ENCODE measurements at regions not wholly inside any gene's neighbourhood (a gene's known extent, or its start where the extent isn't known, plus 50 kb on each side); places are given as distances from the start of the nearest gene placed in this dataset.

DNA sequence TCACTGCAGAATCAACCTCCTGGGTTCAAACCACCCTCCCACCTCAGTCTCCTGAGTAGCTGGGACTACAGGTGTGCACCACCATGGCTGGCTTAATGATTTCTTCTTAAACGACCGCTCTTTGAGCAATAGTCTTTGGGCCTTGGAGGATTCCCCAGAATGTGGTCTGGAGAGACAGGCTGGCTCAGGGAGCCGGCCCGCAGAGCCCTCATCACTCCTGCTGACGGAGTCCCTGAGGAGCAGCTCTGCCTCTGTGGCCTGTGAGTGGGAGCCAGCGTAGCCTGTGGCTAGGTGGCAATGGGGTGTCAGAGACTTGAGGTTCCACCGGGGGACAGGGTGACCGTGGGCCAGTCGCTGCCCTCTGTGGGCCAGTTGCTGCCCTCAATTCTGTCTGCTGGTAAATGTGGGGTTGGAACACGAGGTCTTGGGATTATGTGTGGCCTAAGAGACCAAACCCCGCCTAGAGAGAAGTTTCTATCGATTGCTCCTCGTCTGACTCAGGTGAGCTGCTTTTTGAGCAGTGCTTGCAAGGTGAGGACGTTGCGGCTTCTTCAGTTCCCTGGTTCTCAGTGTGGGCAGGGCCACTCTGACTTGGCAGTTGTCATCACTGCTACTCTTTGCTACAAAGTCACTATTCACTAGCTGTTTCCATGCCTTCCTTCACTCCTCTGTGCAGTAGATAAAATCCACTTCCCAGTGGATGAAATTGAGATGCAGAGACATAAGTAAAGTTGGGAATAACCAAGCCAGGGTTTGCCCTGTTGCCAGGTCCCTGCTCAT is 124.8 kb upstream of the NECTIN1 start:
- Mint-ChIP-seq H3K27me3 (peaks cover 6% of the 10 kb centered on the region), H3K9me3 (no peaks in the 10 kb centered on the region), H3K4me1 (no peaks in the 10 kb centered on the region), H3K27ac (no peak overlapping the region), H3K4me3 (no peak overlapping the region), H3K36me3 (no peaks in the 10 kb centered on the region)
- no peak for ATAC-seq (ENCODE audit: low read depth)
- POLR2A ChIA-PET: no interaction called here
- DNase-seq: no peak

DNA sequence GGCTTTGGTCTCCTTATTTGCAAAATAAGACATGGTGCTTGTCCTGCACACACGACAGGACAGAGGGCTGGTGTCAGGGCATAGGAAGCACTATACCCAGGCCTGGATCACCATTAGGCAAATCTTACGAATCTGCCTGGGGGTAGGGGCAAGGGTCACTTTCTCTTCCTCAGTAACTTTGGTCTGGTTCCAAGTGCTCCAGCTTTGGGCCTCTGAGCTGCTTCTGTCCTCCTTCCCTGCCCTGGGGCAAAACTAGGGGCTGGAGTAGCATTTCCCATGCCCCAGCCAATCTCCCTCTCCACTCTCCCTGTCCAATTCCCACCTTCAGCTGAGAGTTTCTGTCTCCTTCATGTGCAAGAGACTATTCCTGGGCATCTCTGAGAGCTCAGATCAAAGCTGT is 123.7 kb upstream of the NECTIN1 start:
- POLR2A ChIA-PET: no interaction called here
- H3K36me3 Mint-ChIP-seq: no peaks in the 10 kb centered on the region
- H3K27ac Mint-ChIP-seq: no peak overlapping the region
- no peaks in the 10 kb centered on the region for H3K9me3 Mint-ChIP-seq
- no peaks in the 10 kb centered on the region for H3K4me1 Mint-ChIP-seq
- DNase-seq (no peak), ATAC-seq (ENCODE audit: low read depth) (no peak)
- no peak overlapping the region for H3K4me3 Mint-ChIP-seq
- no peaks in the 10 kb centered on the region for H3K27me3 Mint-ChIP-seq

DNA sequence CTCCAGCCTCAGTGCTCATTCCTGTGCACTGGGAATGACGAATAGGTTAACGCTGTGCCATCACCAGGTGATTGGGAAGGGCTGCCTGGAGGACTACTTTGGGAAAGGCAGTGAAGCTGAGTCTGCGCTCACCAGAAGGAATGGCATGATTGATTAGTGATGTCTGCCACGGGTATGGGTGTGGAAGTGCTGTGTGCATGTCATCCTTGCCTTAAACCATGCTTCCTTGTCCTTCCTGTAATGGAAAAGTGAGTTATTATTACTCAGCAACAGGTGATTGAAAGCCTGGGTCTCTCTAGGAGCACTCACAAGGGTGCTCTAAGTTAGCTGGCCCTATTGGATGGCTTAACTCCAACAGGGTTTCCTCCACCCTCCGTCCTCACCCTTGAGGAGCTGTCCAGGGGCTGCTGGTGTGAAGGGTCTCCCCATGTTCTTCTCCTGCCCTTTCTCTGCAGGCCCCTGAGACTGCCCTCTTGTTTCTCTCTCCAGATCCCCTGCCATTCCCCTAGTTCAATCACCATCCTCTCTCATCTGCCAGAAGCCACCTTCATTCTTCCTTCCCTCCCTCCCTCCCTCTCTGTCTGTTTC is 121.9 kb upstream of the NECTIN1 start:
- POLR2A ChIA-PET: no interaction called here
- H3K27me3 Mint-ChIP-seq: no peaks in the 10 kb centered on the region
- no peaks in the 10 kb centered on the region for H3K9me3 Mint-ChIP-seq
- H3K36me3 Mint-ChIP-seq: no peaks in the 10 kb centered on the region
- no peak overlapping the region for H3K27ac Mint-ChIP-seq
- no peaks in the 10 kb centered on the region for H3K4me1 Mint-ChIP-seq
- no peak overlapping the region for H3K4me3 Mint-ChIP-seq
- DNase-seq: no peak
- no peak for ATAC-seq (ENCODE audit: low read depth)

DNA sequence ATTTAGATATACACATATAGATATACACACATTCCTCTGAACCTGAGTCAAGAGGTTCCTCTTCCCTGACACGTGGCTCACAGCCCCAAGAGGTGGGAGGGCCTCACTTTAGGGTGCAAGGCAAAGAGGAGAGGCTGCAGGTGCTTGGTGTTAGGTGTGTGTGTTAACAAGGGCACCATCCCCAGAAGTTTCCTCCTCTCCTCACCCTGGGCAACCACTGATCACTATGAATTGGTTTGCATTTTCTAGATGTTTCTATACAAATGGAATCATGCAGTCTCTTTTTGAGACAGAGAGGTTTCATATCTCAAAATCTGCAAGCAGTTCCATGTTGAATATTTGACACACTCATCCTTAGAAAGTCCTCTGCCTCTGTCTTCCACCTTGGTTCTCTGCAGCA is 120.9 kb upstream of the NECTIN1 start:
- Mint-ChIP-seq H3K9me3 (no peaks in the 10 kb centered on the region), H3K36me3 (no peaks in the 10 kb centered on the region), H3K27ac (no peak overlapping the region), H3K4me1 (no peaks in the 10 kb centered on the region), H3K27me3 (no peaks in the 10 kb centered on the region), H3K4me3 (no peak overlapping the region)
- ATAC-seq (ENCODE audit: low read depth): no peak
- POLR2A ChIA-PET: no interaction called here
- no peak for DNase-seq

DNA sequence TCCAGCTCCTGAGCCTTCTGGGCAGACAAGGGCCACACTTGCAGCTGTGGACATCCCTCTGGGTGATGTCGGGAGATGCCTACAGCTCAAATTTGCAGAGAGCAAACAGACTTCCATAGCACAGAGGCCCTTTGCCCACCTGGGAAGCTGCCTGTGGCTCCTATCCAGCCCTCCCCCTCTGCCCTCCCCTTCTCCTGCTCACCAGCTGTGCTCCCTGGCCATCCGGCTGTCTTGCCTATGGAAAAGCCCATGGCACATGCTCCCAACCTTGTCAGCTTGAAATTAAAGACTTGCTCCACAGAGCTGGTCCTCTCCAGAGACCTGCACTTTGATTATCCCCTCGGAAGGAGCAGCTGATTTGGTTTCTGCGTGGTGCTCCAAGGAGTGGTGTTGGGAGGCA is 118.9 kb upstream of the NECTIN1 start:
- no peak for DNase-seq
- H3K27me3 Mint-ChIP-seq: peaks cover 6% of the 10 kb centered on the region
- H3K36me3 Mint-ChIP-seq: no peaks in the 10 kb centered on the region
- H3K4me1 Mint-ChIP-seq: no peaks in the 10 kb centered on the region
- H3K9me3 Mint-ChIP-seq: no peaks in the 10 kb centered on the region
- ATAC-seq (ENCODE audit: low read depth): no peak
- POLR2A ChIA-PET: no interaction called here
- no peak overlapping the region for H3K27ac Mint-ChIP-seq
- H3K4me3 Mint-ChIP-seq: no peak overlapping the region

DNA sequence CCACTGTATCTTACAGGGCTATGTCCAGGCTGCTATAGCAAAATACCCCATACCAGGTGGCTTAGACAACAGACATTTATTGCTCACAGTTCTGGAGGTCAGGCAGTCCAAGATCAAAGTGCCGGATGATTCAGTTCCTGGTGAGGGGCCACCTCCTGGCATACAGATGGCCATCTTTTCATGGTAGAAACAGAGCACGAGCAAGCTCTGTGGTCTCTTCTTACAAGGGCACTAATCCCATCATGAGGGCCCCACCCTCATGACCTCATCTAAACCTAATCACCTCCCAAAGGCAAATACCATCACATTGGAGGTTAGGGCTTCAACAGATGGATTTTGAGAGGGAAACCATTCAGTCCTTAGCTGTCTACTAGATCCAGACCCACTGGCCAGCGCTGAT is 117.4 kb upstream of the NECTIN1 start:
- Mint-ChIP-seq H3K9me3 (no peaks in the 10 kb centered on the region), H3K27ac (no peak overlapping the region), H3K36me3 (no peaks in the 10 kb centered on the region), H3K4me3 (no peak overlapping the region), H3K4me1 (no peaks in the 10 kb centered on the region), H3K27me3 (peaks cover 8% of the 10 kb centered on the region)
- ATAC-seq (ENCODE audit: low read depth) (no peak), DNase-seq (no peak)
- POLR2A ChIA-PET: no interaction called here

DNA sequence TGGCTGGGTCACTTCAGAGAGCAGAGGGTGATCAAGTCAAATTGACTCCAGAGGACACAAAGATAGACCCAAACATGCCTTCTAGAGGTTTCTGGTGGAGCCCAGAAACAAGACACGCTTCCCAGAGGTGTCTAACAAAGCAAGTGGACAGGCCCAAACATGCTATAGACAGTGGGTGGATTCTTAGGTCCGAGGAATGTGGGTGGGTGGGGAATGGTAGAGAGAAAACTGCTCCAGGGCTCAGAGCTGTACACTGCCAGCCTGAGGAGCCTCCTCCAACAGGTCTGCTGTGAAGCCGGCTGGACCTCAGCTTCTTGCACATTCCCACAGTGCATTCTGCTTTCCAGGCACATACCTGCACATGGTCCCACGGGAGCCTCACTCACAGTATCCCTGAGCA is 116.8 kb upstream of the NECTIN1 start:
- no peaks in the 10 kb centered on the region for H3K36me3 Mint-ChIP-seq
- no peak for ATAC-seq (ENCODE audit: low read depth)
- H3K4me1 Mint-ChIP-seq: no peaks in the 10 kb centered on the region
- no peak for DNase-seq
- H3K9me3 Mint-ChIP-seq: no peaks in the 10 kb centered on the region
- POLR2A ChIA-PET: no interaction called here
- no peak overlapping the region for H3K27ac Mint-ChIP-seq
- H3K4me3 Mint-ChIP-seq: no peak overlapping the region
- peaks cover 8% of the 10 kb centered on the region for H3K27me3 Mint-ChIP-seq

DNA sequence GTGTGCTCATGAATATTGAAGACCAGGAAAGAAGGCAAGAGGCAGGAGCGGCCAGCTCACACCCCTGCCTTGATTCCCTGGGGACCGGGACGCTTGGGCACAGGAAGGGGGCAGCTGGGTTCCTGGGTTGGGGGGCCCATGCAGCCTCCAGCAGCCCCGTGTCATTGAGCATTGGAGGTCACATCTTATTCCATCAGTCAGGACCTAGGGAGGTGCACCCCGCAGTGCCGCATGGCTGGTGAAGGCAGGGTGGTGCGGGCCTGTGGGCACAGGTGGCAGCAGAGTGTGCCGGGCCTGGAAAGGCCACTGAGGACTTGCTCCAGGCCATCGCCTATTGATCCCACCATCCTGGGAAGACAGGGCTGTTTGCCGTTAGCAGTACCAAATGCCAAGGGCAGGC is 116.3 kb upstream of the NECTIN1 start:
- H3K9me3 Mint-ChIP-seq: no peaks in the 10 kb centered on the region
- H3K27me3 Mint-ChIP-seq: peaks cover 8% of the 10 kb centered on the region
- ATAC-seq (ENCODE audit: low read depth) (no peak), DNase-seq (no peak)
- POLR2A ChIA-PET: no interaction called here
- H3K4me3 Mint-ChIP-seq: no peak overlapping the region
- no peak overlapping the region for H3K27ac Mint-ChIP-seq
- no peaks in the 10 kb centered on the region for H3K36me3 Mint-ChIP-seq
- no peaks in the 10 kb centered on the region for H3K4me1 Mint-ChIP-seq

DNA sequence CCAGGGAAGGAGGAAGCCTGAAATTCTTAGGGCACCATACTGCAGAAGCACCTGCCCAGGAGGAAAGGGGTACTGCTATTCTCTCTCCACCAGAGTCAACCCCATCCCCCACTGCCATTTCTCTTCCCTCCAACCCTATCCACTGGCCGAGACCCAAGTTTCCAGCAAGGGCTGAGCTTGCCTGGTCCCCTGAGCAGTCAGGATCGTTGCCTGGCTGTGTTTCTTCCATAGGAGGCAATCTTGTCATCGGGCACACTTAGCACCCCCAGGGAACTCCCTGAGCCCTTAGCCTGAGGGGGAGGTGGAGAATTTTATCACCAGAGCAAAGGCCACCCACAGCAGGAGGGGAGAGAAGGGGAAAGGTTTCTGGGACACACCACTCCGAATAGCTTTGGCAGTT is 115.8 kb upstream of the NECTIN1 start:
- H3K27ac Mint-ChIP-seq: no peak overlapping the region
- H3K27me3 Mint-ChIP-seq: peaks cover 11% of the 10 kb centered on the region
- no peaks in the 10 kb centered on the region for H3K9me3 Mint-ChIP-seq
- ATAC-seq (ENCODE audit: low read depth) (no peak), DNase-seq (no peak)
- H3K4me1 Mint-ChIP-seq: no peaks in the 10 kb centered on the region
- POLR2A ChIA-PET: no interaction called here
- H3K4me3 Mint-ChIP-seq: no peak overlapping the region
- no peaks in the 10 kb centered on the region for H3K36me3 Mint-ChIP-seq

DNA sequence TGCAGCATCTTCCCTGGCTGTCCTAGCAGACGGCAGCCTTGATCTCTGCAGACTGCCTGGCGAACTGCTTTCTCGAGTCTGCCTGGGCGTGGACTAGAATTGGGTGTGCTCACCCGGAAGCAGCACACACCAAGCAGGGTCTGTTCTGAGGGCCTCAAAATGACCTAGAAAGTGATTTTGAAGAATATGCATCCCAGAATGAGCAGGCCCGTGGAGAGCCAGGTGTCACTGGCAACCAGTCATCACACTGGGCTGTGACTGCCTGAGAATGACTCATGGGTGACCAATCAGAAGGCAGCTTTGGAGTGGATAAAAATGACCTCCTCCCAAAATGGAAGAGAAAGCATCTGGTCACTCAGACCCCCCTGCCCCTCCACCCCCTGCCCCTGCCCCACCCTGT is 114.9 kb upstream of the NECTIN1 start:
- H3K36me3 Mint-ChIP-seq: no peaks in the 10 kb centered on the region

DNA sequence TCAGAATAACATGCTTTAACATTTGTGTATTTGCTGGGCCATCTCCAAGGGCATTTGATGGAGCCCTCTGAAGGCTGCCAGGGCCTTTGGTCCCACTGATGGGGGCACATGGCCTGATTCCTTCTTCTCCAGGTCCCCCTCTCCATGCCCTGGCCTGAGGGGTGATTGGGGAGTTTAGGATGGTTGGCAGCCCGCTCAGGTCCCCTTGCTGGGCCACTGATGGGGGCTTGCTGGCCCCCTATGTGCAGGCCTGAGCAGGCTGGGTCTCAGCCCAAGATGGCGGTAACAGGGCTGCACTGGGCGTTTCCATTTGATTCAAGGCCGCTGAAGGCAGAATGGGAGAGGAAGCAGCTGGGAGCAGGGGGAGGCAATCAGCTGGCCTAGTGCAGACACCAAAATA is 113.7 kb upstream of the NECTIN1 start:
- no peak overlapping the region for H3K4me3 Mint-ChIP-seq
- H3K27me3 Mint-ChIP-seq: peaks cover 24% of the 10 kb centered on the region
- POLR2A ChIA-PET: no interaction called here
- no peak for DNase-seq
- no peaks in the 10 kb centered on the region for H3K9me3 Mint-ChIP-seq
- H3K36me3 Mint-ChIP-seq: no peaks in the 10 kb centered on the region
- no peak overlapping the region for H3K27ac Mint-ChIP-seq
- no peak for ATAC-seq (ENCODE audit: low read depth)
- no peaks in the 10 kb centered on the region for H3K4me1 Mint-ChIP-seq

More for the DNA sequence above, 114.9 kb upstream of the NECTIN1 start:
- POLR2A ChIA-PET: no interaction called here
- no peaks in the 10 kb centered on the region for H3K9me3 Mint-ChIP-seq
- ATAC-seq (ENCODE audit: low read depth): no peak
- no peak overlapping the region for H3K4me3 Mint-ChIP-seq
- no peak for DNase-seq
- H3K4me1 Mint-ChIP-seq: no peaks in the 10 kb centered on the region
- H3K27ac Mint-ChIP-seq: no peak overlapping the region
- peaks cover 18% of the 10 kb centered on the region for H3K27me3 Mint-ChIP-seq

DNA sequence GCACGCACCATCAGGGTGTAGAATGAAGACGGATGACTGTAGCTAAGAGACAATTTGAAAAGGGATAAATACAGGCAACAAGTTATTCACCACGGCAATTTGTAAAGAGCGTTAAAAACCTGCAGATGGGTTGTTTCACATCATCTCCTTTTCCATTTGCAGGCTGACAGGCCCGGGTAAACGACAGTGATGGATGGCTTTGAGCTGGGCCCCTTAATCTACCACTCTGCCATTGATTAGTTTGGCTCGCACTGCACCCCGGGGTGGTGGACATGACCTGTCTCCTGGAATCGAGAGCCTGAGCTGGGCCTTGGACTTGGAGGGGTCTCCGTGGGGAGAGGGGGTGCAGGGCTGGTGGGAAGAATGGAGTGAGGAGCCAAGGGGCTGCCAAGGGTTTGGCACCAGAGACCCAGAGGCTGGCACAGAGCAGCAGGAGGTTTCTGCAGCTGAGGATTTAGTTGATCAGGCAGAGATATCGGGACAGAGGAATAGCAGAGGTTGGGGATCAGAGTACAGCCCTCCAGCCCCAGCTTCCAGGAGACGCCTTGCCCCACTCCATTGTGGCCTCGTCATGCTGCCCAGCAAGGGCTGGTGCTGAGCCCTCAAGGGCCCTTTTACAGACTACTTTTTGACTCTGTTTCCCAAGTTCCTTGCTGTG is 110.6 kb upstream of the NECTIN1 start:
- Mint-ChIP-seq H3K36me3 (no peaks in the 10 kb centered on the region), H3K4me3 (no peak overlapping the region), H3K9me3 (no peaks in the 10 kb centered on the region), H3K4me1 (no peaks in the 10 kb centered on the region), H3K27ac (no peak overlapping the region), H3K27me3 (peaks cover 24% of the 10 kb centered on the region)
- ATAC-seq (ENCODE audit: low read depth): no peak
- POLR2A ChIA-PET: no interaction called here
- no peak for DNase-seq

DNA sequence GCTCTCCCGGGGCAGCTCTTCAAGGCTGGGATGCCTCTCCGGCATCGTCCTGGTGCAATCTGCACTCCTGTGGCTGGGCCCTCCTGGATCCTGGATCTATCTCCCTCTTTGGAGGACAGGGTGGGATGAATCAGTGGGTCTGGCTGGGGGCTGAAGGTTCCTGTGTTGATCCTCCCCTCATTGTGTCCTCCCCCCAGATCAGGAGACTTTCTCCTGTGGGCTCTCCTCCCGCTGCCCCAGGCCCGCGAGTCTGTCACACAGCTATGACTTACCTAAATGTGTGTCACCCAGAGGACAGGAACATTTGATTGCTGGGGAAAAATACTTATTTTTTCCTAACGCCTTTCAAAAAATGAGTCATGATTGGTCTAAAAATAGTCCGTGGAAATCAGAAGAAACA is 106.8 kb upstream of the NECTIN1 start:
- ATAC-seq (ENCODE audit: low read depth): no peak
- POLR2A ChIA-PET: no interaction called here
- Mint-ChIP-seq H3K36me3 (no peaks in the 10 kb centered on the region), H3K4me3 (no peak overlapping the region), H3K27ac (no peak overlapping the region), H3K4me1 (no peaks in the 10 kb centered on the region), H3K9me3 (no peaks in the 10 kb centered on the region), H3K27me3 (peaks cover 17% of the 10 kb centered on the region)
- no peak for DNase-seq

DNA sequence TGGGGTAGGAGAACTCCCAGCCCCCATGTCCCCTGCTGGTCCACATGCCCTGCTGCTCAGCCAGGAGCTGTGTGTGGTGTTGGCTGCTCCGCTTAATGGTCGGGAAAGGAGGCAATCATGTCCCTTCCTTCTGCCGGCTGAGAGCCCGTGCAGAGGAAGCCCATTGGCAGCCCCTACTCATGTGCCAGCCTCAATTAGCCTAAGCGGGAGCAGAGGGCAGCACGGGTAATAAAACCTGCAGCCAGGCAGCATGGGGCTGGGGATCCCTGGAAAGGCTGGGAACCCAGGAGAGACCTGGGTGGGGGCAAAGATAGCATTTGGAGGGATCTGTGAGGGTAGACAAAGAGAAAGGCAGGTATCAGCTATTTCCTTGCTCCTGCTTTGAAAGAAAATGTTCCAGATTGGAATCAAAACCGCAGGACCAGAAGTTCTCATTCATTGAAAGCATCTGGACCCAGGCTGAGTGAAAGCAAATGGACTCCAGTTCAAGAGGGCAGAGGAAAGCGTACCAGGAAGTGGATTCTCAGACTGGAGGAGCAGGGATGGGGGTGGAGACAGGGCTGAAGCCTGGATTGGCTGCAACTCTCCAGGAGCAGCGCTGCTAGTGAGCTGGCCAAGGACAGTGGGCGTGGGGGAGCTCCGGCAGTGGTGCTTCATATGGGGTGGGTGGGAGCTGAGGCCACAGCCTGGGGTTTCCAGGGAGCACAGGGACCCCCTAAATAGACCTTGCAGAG is 103.4 kb upstream of the NECTIN1 start:
- POLR2A ChIA-PET: no interaction called here
- DNase-seq (no peak), ATAC-seq (ENCODE audit: low read depth) (no peak)
- H3K4me3 Mint-ChIP-seq: no peak overlapping the region
- H3K36me3 Mint-ChIP-seq: no peaks in the 10 kb centered on the region
- H3K27me3 Mint-ChIP-seq: peaks cover 11% of the 10 kb centered on the region
- H3K9me3 Mint-ChIP-seq: no peaks in the 10 kb centered on the region
- H3K4me1 Mint-ChIP-seq: no peaks in the 10 kb centered on the region
- no peak overlapping the region for H3K27ac Mint-ChIP-seq
